Natural killer cell (primary cell): ENCODE measurements at regions not wholly inside any gene's neighbourhood (a gene's known extent, or its start where the extent isn't known, plus 50 kb on each side); places are given as distances from the start of the nearest gene placed in this dataset.

Source experiments
- ATAC-seq, 3 donors: fragments of 150-1000 bp in 2 of 3; fragments of 200-7000 bp in 1 of 3; cut with Tn5 transposase; 1 replicate in 1 of 3; 2 replicates in 2 of 3; pipeline ENCODE4 v1.10.0; 2021; ENCODE audit warnings: mild to moderate bottlenecking in 2 of 3, moderate library complexity in 2 of 3
- DNase-seq, 2 donors: peaks; one replicate each; pipeline versions ENCODE4 v3.0.0 to v3.0.0-alpha.2; 2013 to 2021; ENCODE audit warnings: mixed read lengths in 1 of 2
- H3K27ac ChIP-seq: one replicate; pipeline ENCODE4 v1.5.1; 2013; ENCODE audit warnings: mild to moderate bottlenecking, low read length
- H3K27me3 ChIP-seq: one replicate; pipeline ENCODE4 v1.6.1; 2013; ENCODE audit warnings: low read length; ENCODE audit not compliant: control insufficient read depth, insufficient read depth
- H3K36me3 ChIP-seq: one replicate; pipeline ENCODE4 v1.6.1; 2013; ENCODE audit warnings: low read length; ENCODE audit not compliant: control insufficient read depth, insufficient read depth
- H3K4me1 ChIP-seq: one replicate; pipeline ENCODE4 v1.6.1; 2013; ENCODE audit warnings: low read length; ENCODE audit not compliant: control insufficient read depth, insufficient read depth
- H3K4me3 ChIP-seq: one replicate; pipeline ENCODE4 v1.5.1; 2013; ENCODE audit warnings: low read length
- H3K9me3 ChIP-seq: one replicate; pipeline ENCODE4 v1.6.1; 2013; ENCODE audit warnings: low read length; ENCODE audit not compliant: control insufficient read depth, insufficient read depth
- H3K27ac Mint-ChIP-seq, 2 donors: one replicate each; pipeline ENCODE4 v1.8.0; 2022; ENCODE audit warnings: mild to moderate bottlenecking in 2 of 2, mixed read lengths in 2 of 2, moderate library complexity in 1 of 2
- H3K27me3 Mint-ChIP-seq, 2 donors: one replicate each; pipeline ENCODE4 v1.8.0; 2022; ENCODE audit warnings: low read depth in 2 of 2, mixed read lengths in 2 of 2
- H3K36me3 Mint-ChIP-seq: one replicate; pipeline ENCODE4 v1.8.0; 2022; ENCODE audit warnings: mixed read lengths
- H3K4me1 Mint-ChIP-seq, 2 donors: one replicate each; pipeline ENCODE4 v1.8.0; 2022; ENCODE audit warnings: mixed read lengths in 2 of 2
- H3K4me3 Mint-ChIP-seq: one replicate; pipeline ENCODE4 v1.8.0; 2022; ENCODE audit warnings: mild to moderate bottlenecking, moderate library complexity, mixed read lengths
- H3K9me3 Mint-ChIP-seq, 2 donors: one replicate each; pipeline ENCODE4 v1.8.0; 2022; ENCODE audit warnings: mixed read lengths in 2 of 2
- CTCF ChIP-seq: fragments of 200-600 bp; IDR thresholded peaks from one replicate; pipeline ENCODE4 v1.8.0; 2022; ENCODE audit warnings: antibody characterized with exemption
- WGBS: methylation state at CpG from one replicate; pipeline ENCODE4 v1.1.7; 2013; ENCODE audit warnings: missing lambda C conversion rate; ENCODE audit not compliant: insufficient coverage; 5-methylcytosine and 5-hydroxymethylcytosine counted together
- intact Hi-C: fragments of 100-400 bp; cut with micrococcal nuclease; formaldehyde crosslinking; loops from one replicate; pipeline ENCODE4 v1.14.2; 2022

- Histone ChIP-seq H3K9me3 (no peaks in the 10 kb centered on the region), H3K4me1 (no peaks in the 10 kb centered on the region), H3K27me3 (no peaks in the 10 kb centered on the region), H3K4me3 (no peak overlapping the region), H3K36me3 (no peaks in the 10 kb centered on the region), H3K27ac (no peak overlapping the region)
- 92% methylated on average over 3 of the region's 3 CpGs for WGBS
- TF ChIP-seq CTCF: no peak
- H3K36me3 Mint-ChIP-seq: no peaks in the 10 kb centered on the region
- no peaks in the 10 kb centered on the region for H3K9me3 Mint-ChIP-seq
- ATAC-seq: no peak
- no peak for DNase-seq
- H3K27me3 Mint-ChIP-seq: peaks cover 6 to 7% of the 10 kb centered on the region in 2 donors
- H3K4me1 Mint-ChIP-seq: no peaks in the 10 kb centered on the region
- intact Hi-C loops: no loop called here
- no peak overlapping the region for H3K27ac Mint-ChIP-seq
- no peak overlapping the region for H3K4me3 Mint-ChIP-seq
Observed at GRCh38 chr3:178042376-178042775, 493.9 kb upstream of the KCNMB2 start.

GRCh38 chr3:178043084-178043483 is 493.2 kb upstream of the KCNMB2 start:
- H3K4me3 Mint-ChIP-seq: no peak overlapping the region
- Histone ChIP-seq H3K4me1 (no peaks in the 10 kb centered on the region), H3K36me3 (no peaks in the 10 kb centered on the region), H3K9me3 (no peaks in the 10 kb centered on the region), H3K4me3 (no peak overlapping the region), H3K27ac (no peak overlapping the region), H3K27me3 (no peaks in the 10 kb centered on the region)
- no peak for TF ChIP-seq CTCF
- intact Hi-C loops: no loop called here
- H3K9me3 Mint-ChIP-seq: no peaks in the 10 kb centered on the region
- DNase-seq: no peak
- 90% methylated on average over 2 of the region's 3 CpGs for WGBS
- no peaks in the 10 kb centered on the region for H3K36me3 Mint-ChIP-seq
- no peak overlapping the region for H3K27ac Mint-ChIP-seq
- peaks cover 3 to 4% of the 10 kb centered on the region in 2 donors for H3K27me3 Mint-ChIP-seq
- H3K4me1 Mint-ChIP-seq: no peaks in the 10 kb centered on the region
- ATAC-seq: no peak

- Histone ChIP-seq H3K9me3 (no peaks in the 10 kb centered on the region), H3K36me3 (no peaks in the 10 kb centered on the region), H3K27ac (no peak overlapping the region), H3K27me3 (no peaks in the 10 kb centered on the region), H3K4me3 (no peak overlapping the region), H3K4me1 (no peaks in the 10 kb centered on the region)
- no peak for TF ChIP-seq CTCF
- no peak for ATAC-seq
- Mint-ChIP-seq H3K9me3 (no peaks in the 10 kb centered on the region), H3K27me3 (peaks cover 6 to 9% of the 10 kb centered on the region in 2 donors), H3K4me3 (no peak overlapping the region), H3K27ac (no peak overlapping the region), H3K4me1 (no peaks in the 10 kb centered on the region), H3K36me3 (no peaks in the 10 kb centered on the region)
- WGBS: 100% methylated on average over 2 of the region's 2 CpGs
- intact Hi-C loops: no loop called here
- DNase-seq: no peak
Observed at GRCh38 chr3:178044320-178044719, 491.9 kb upstream of the KCNMB2 start.

GRCh38 chr3:178047496-178047895 is 488.7 kb upstream of the KCNMB2 start:
- no peak overlapping the region for H3K27ac Mint-ChIP-seq
- no peaks in the 10 kb centered on the region for H3K27me3 ChIP-seq
- no peak overlapping the region for H3K27ac ChIP-seq
- DNase-seq (no peak), ATAC-seq (no peak)
- no peaks in the 10 kb centered on the region for H3K4me1 Mint-ChIP-seq
- no peak overlapping the region for H3K4me3 ChIP-seq
- H3K4me3 Mint-ChIP-seq: no peak overlapping the region
- intact Hi-C loops: no loop called here
- no peaks in the 10 kb centered on the region for H3K9me3 ChIP-seq
- H3K9me3 Mint-ChIP-seq: no peaks in the 10 kb centered on the region
- peaks cover 11 to 15% of the 10 kb centered on the region in 2 donors for H3K27me3 Mint-ChIP-seq
- 92% methylated on average over 3 of the region's 3 CpGs for WGBS
- no peaks in the 10 kb centered on the region for H3K36me3 Mint-ChIP-seq
- no peaks in the 10 kb centered on the region for H3K4me1 ChIP-seq
- TF ChIP-seq CTCF: no peak
- H3K36me3 ChIP-seq: no peaks in the 10 kb centered on the region
